Testis (tissue), 2 donors: ENCODE measurements at regions not wholly inside any gene's neighbourhood (a gene's known extent, or its start where the extent isn't known, plus 50 kb on each side); places are given as distances from the start of the nearest gene placed in this dataset.
"Not testable (repeated sequence)": the region's sequence is repeated elsewhere in the genome, so short reads cannot be mapped to it uniquely, and the experiment has no call there.

Experiments used
- DNase-seq: peaks from one replicate; pipeline ENCODE4 v3.0.0-alpha.2; 2019
- H3K27ac ChIP-seq, 2 donors: fragments of 200-600 bp; sonication (generic); one replicate each; pipeline ENCODE4 v1.5.1; 2019
- H3K27me3 ChIP-seq: fragments of 200-600 bp; sonication (generic); one replicate; pipeline ENCODE4 v1.5.1; 2019
- H3K36me3 ChIP-seq: fragments of 200-600 bp; sonication (generic); one replicate; pipeline ENCODE4 v1.5.1; 2017; ENCODE audit warnings: low read depth; ENCODE audit errors: missing control alignments
- H3K4me1 ChIP-seq: fragments of 200-600 bp; sonication (generic); one replicate; pipeline ENCODE4 v1.5.1; 2019
- H3K4me3 ChIP-seq, 2 donors: fragments of 200-600 bp; sonication (generic); one replicate each; pipeline ENCODE4 v1.5.1; 2017 to 2019
- H3K9me3 ChIP-seq: fragments of 200-600 bp; sonication (generic); one replicate; pipeline ENCODE4 v1.5.1; 2017
- POLR2A ChIP-seq: fragments of 450-650 bp; IDR thresholded peaks from one replicate; pipeline ENCODE4 v1.6.1; 2017; ENCODE audit warnings: antibody characterized with exemption, mild to moderate bottlenecking, moderate library complexity
- WGBS, 2 donors: methylation state at CpG; one replicate each; pipeline ENCODE4 v1.1.5; 2018; 5-methylcytosine and 5-hydroxymethylcytosine counted together
- intact Hi-C: fragments of 100-400 bp; cut with DNase I; formaldehyde crosslinking; loops from one replicate; pipeline ENCODE4 v1.15.1; 2023; ENCODE audit warnings: low total_unique reads
- TF ChIP-seq, protein P1 (sequence below), 3 experiments: fragments of 450-650 bp in 2 of 3; fragments of 200-600 bp in 1 of 3; sonication (generic) in 1 of 3; IDR thresholded peaks; one replicate each; pipeline ENCODE4 v1.5.1; 2016 to 2019; ENCODE audit warnings: antibody characterized with exemption in 3 of 3, mild to moderate bottlenecking in 2 of 3, moderate library complexity in 1 of 3

DNA sequence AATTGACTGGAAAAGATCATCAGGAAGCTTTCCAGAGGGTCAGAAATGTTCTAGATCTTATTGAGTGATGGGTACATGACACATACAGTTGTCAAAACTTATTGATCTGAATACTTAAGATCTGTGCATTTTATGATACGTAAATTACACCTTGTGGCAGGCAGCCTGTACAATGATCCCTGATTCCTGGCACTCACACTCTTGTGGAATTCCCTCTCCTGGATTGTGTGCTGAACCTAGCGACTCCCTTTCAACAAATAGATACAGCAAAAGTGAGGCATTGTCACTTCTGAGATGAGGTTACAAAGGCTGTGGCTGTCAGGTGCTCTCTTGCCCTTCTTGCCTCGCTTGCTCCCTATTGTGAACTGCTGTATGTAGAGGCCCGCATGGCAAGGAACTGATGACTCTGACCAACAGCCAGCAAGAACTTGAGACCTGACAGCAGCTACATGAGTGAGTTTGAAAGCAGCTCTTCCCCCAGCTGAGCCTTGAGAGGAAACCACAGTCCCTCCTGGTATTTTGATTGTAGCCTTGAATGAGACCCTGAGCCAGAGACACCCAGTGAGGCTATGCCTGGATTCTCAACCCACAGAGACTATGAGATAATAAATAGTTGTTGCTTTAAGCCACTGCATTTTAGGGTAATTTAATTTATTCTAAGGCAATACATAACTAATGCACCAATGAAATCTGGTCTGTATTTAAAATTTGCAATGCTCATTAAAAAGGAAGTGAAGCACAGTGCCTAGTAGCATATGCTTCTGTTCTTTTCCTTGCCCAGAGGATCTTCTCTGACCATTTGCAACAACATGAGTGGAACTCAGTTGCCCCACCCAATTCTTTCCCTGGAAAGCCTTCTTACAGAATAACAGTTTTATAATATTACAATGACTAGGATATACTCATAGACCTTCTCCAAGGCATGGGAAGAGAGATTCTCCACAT, 60.5 kb upstream of the IZUMO1R start:
- intact Hi-C loops: no loop called here
- no peaks in the 10 kb centered on the region for H3K4me1 ChIP-seq
- no peak for DNase-seq
- H3K4me3 ChIP-seq: no peak overlapping the region
- H3K36me3 ChIP-seq: no peaks in the 10 kb centered on the region
- H3K9me3 ChIP-seq: no peaks in the 10 kb centered on the region
- no peak overlapping the region for H3K27ac ChIP-seq
- 64 to 67% methylated on average over 4 of the region's 4 CpGs for WGBS, 2 donors
- H3K27me3 ChIP-seq: no peaks in the 10 kb centered on the region
- TF ChIP-seq, protein P1, sequence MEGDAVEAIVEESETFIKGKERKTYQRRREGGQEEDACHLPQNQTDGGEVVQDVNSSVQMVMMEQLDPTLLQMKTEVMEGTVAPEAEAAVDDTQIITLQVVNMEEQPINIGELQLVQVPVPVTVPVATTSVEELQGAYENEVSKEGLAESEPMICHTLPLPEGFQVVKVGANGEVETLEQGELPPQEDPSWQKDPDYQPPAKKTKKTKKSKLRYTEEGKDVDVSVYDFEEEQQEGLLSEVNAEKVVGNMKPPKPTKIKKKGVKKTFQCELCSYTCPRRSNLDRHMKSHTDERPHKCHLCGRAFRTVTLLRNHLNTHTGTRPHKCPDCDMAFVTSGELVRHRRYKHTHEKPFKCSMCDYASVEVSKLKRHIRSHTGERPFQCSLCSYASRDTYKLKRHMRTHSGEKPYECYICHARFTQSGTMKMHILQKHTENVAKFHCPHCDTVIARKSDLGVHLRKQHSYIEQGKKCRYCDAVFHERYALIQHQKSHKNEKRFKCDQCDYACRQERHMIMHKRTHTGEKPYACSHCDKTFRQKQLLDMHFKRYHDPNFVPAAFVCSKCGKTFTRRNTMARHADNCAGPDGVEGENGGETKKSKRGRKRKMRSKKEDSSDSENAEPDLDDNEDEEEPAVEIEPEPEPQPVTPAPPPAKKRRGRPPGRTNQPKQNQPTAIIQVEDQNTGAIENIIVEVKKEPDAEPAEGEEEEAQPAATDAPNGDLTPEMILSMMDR (IDR thresholded peaks at IDR 0.05): no peak
- TF ChIP-seq POLR2A: no peak

DNA sequence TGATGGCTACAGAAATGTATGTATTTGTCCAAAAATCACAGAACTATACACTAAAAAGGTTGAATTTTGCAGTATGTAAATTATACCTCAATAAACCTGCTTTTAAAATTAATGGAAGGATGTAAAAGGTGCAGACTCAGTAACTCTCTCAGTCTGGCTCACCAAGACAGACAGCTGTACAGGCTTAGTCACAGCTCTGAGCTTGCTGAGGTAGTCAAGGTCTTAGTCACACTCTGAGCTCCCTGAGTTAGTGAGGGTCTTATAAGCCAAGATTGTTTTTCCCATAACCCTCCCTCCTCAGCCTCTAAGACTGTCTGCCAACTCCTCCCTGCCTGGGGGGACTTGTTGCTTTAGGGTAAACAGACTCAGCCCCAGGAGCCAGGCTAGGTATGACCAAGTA, 59.3 kb upstream of the IZUMO1R start:
- Histone ChIP-seq H3K36me3 (no peaks in the 10 kb centered on the region), H3K4me3 (no peak overlapping the region), H3K27me3 (no peaks in the 10 kb centered on the region), H3K27ac (no peak overlapping the region), H3K4me1 (no peaks in the 10 kb centered on the region), H3K9me3 (no peaks in the 10 kb centered on the region)
- no peak for TF ChIP-seq POLR2A
- TF ChIP-seq, protein P1 (IDR thresholded peaks at IDR 0.05): no peak
- intact Hi-C loops: no loop called here
- DNase-seq: no peak

DNA sequence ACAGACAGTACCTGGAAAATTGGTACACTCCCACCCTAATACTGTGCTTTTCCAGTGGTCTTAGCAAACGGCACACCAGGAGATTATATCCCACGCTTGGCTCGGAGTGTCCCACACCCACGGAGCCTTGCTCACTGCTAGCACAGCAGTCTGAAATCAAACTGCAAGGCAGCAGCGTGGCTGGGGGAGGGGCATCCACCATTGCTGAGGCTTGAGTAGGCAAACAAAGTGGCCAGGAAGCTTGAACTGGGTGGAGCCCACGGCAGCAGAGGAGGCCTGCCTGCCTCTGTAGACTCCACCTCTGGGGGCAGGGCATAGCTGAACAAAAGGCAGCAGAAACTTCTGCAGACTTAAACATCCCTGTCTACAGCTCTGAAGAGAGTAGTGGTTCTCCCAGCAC, 56.1 kb upstream of the IZUMO1R start:
- H3K27me3 ChIP-seq, H3K9me3 ChIP-seq, DNase-seq, H3K4me1 ChIP-seq, H3K4me3 ChIP-seq, intact Hi-C loops, H3K36me3 ChIP-seq, H3K27ac ChIP-seq: not testable (repeated sequence)
- 80% methylated on average over 6 of the region's 6 CpGs; no CpG with 5 or more reads in 1 of the 2 donors for WGBS, 2 donors

DNA sequence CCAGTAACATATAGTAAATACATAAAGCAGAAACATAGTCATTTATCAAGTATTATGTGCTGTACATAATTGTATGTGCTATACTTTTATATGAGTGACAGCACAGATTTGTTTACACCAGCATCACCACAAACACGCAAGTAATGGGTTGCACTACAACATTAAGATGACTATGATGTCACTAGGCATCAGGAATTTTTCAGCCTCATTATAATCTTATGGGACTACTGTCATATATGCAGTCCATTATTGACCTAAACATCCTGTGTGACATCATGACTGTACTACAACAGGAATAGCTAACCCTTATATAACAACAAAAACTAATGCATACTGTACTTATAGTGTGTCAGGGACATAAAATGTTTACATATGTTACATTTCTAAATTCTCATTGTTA, 50.2 kb upstream of the IZUMO1R start:
- no peaks in the 10 kb centered on the region for H3K4me1 ChIP-seq
- no peaks in the 10 kb centered on the region for H3K27me3 ChIP-seq
- no peaks in the 10 kb centered on the region for H3K9me3 ChIP-seq
- no peak overlapping the region for H3K27ac ChIP-seq
- TF ChIP-seq POLR2A: no peak
- TF ChIP-seq, protein P1 (IDR thresholded peaks at IDR 0.05): no peak
- 68 to 92% methylated on average over 1 of the region's 1 CpG for WGBS, 2 donors
- no peaks in the 10 kb centered on the region for H3K36me3 ChIP-seq
- DNase-seq: no peak
- H3K4me3 ChIP-seq: no peak overlapping the region
- intact Hi-C loops: no loop called here
